ENCODE measurements at regions not wholly inside any gene's neighbourhood (a gene's known extent, or its start where the extent isn't known, plus 50 kb on each side); places are given as distances from the start of the nearest gene placed in this dataset.

DNA sequence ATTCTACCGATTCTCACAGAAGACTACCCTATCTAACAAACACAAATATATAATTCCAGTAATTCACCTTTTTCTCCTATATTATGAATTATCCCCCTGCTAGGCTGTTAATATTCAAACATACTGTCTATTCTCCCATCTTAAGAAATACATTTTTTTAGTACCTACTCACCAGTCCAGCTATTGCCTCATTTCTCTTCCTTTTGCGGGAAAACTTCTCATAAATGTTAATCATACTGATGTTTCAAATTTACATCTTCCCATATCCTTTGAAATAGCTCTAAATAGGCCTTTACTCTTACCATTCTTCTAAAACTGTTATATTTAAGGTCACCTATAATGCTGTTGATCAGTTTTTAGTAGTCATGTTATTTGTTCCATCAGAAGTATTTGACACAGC, 759.1 kb upstream of the SLIT2 start:
- Histone ChIP-seq H2BK120ac (ENCODE audit: low read depth, low read length, poor library complexity, severe bottlenecking) (no peak overlapping the region), H2BK15ac (ENCODE audit: low read depth, low read length) (no peak overlapping the region), H3K9me3 (ENCODE audit: control insufficient read depth, low read depth, low read length) (no peaks in the 10 kb centered on the region), H4K20me1 (ENCODE audit: control insufficient read depth, insufficient read depth, insufficient read length) (no peaks in the 10 kb centered on the region), H2AFZ (ENCODE audit: low read length) (no peak overlapping the region), H3K56ac (ENCODE audit: insufficient read length, low read depth, low read length) (no peak overlapping the region), H4K5ac (ENCODE audit: insufficient read length, low read depth, low read length) (no peak overlapping the region), H2AK5ac (ENCODE audit: insufficient read length, low read length) (no peak overlapping the region), H4K8ac (replicated peaks; ENCODE audit: insufficient read length, low read depth, low read length) (no peak overlapping the region), H2BK5ac (ENCODE audit: insufficient read length, low read length) (no peak overlapping the region), H3K27ac (ENCODE audit: insufficient read length, low read depth, low read length) (no peak overlapping the region), H3K79me2 (ENCODE audit: insufficient read depth, low read length) (no peaks in the 10 kb centered on the region), H3K4me2 (ENCODE audit: insufficient read depth, insufficient read length, low read length) (no peak overlapping the region), H3K4ac (ENCODE audit: low read depth, low read length) (no peak overlapping the region), H3K79me1 (ENCODE audit: insufficient read depth, low read depth, low read length, poor library complexity, severe bottlenecking) (no peaks in the 10 kb centered on the region), H2BK20ac (ENCODE audit: low read depth, low read length, poor library complexity, severe bottlenecking) (no peak overlapping the region), H3T11ph (ENCODE audit: low read length) (no peak overlapping the region), H3K23ac (ENCODE audit: insufficient read length, low read depth, low read length) (no peak overlapping the region), H3K4me1 (ENCODE audit: insufficient read depth, low read length) (no peaks in the 10 kb centered on the region), H3K27me3 (ENCODE audit: insufficient read depth, low read length) (no peaks in the 10 kb centered on the region), H3K9ac (ENCODE audit: extremely low read depth, insufficient read length, low read length) (no peak overlapping the region), H3K18ac (ENCODE audit: insufficient read length, low read depth, low read length) (no peak overlapping the region), H3K14ac (ENCODE audit: insufficient read depth, low read length) (no peak overlapping the region), H3K23me2 (ENCODE audit: insufficient read length, low read depth, low read length, poor library complexity, severe bottlenecking) (no peaks in the 10 kb centered on the region), H2BK12ac (ENCODE audit: insufficient read length, low read depth, low read length) (no peak overlapping the region), H4K91ac (ENCODE audit: insufficient read length, low read depth, low read length) (no peak overlapping the region)
- TF ChIP-seq, protein P1, sequence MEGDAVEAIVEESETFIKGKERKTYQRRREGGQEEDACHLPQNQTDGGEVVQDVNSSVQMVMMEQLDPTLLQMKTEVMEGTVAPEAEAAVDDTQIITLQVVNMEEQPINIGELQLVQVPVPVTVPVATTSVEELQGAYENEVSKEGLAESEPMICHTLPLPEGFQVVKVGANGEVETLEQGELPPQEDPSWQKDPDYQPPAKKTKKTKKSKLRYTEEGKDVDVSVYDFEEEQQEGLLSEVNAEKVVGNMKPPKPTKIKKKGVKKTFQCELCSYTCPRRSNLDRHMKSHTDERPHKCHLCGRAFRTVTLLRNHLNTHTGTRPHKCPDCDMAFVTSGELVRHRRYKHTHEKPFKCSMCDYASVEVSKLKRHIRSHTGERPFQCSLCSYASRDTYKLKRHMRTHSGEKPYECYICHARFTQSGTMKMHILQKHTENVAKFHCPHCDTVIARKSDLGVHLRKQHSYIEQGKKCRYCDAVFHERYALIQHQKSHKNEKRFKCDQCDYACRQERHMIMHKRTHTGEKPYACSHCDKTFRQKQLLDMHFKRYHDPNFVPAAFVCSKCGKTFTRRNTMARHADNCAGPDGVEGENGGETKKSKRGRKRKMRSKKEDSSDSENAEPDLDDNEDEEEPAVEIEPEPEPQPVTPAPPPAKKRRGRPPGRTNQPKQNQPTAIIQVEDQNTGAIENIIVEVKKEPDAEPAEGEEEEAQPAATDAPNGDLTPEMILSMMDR (conservative IDR thresholded peaks at IDR 0.05), result no peak
- Mint-ChIP-seq H3K36me3 (ENCODE audit: insufficient read depth in 1 of 3, low read depth in 3 of 3) (no peaks in the 10 kb centered on the region), H3K27me3 (ENCODE audit: low read depth) (no peaks in the 10 kb centered on the region), H3K9me3 (no peaks in the 10 kb centered on the region), H3K27ac (no peak overlapping the region), H3K4me1 (no peaks in the 10 kb centered on the region), H3K4me3 (no peak overlapping the region)
- WGBS (ENCODE audit: extremely low coverage, insufficient read length, low lambda C conversion rate), result 100% methylated on average over 1 of the region's 2 CpGs
- DNase-seq, result no peak
